SK-N-SH (cell line): ENCODE measurements at regions not wholly inside any gene's neighbourhood (a gene's known extent, or its start where the extent isn't known, plus 50 kb on each side); places are given as distances from the start of the nearest gene placed in this dataset.

Source experiments
- CTCF ChIA-PET: fragments of 300-600, 350-600 bp; formaldehyde crosslinking; extraction: SDS; loops from one replicate; lab custom pipeline; 2021; lab: Yijun Ruan, JAX
- POLR2A ChIA-PET: fragments of 350-600 bp; sonication (Branson Sonifier 250); formaldehyde crosslinking; extraction: SDS; loops from one replicate; lab custom pipeline; 2020; ENCODE audit warnings: antibody characterized with exemption, inconsistent platforms; lab: Yijun Ruan, JAX
- DNase-seq: peaks from one replicate; pipeline ENCODE4 v3.0.0; 2012
- H2AFZ ChIP-seq: fragments of 200-600 bp; sonication (generic); 2 replicates; pipeline ENCODE4 v1.8.1; 2016; ENCODE audit warnings: antibody characterized with exemption, mild to moderate bottlenecking, low read depth
- H3F3A ChIP-seq: fragments of 200-600 bp; sonication (generic); replicated peaks from 2 replicates; pipeline ENCODE3; 2016; ENCODE audit warnings: antibody characterized with exemption, mild to moderate bottlenecking; ENCODE audit not compliant: insufficient read depth
- H3K27ac ChIP-seq, 2 experiments: fragments of 200-500 bp in 1 of 2; fragments of 200-600 bp in 1 of 2; sonication (Bioruptor generic) in 1 of 2; sonication (generic), shearing (Covaris generic) in 1 of 2; 2 replicates each; pipeline versions ENCODE4 v1.5.1 to v1.6.1; 2014 to 2016; ENCODE audit warnings: low read depth in 2 of 2, inconsistent platforms in 1 of 2, low read length in 1 of 2, mild to moderate bottlenecking in 1 of 2, mixed read lengths in 1 of 2
- H3K27me3 ChIP-seq: fragments of 200-600 bp; sonication (generic), shearing (Covaris generic); 2 replicates; pipeline ENCODE4 v1.6.1; 2016; ENCODE audit warnings: mixed run types; ENCODE audit not compliant: insufficient read depth
- H3K36me3 ChIP-seq, 2 experiments: fragments of 200-500 bp in 1 of 2; fragments of 200-600 bp in 1 of 2; sonication (Bioruptor generic) in 1 of 2; sonication (generic) in 1 of 2; replicated peaks in 1 of 2; 2 replicates each; pipeline versions ENCODE3 to v1.5.1; 2014 to 2016; ENCODE audit warnings: low read length in 1 of 2, mild to moderate bottlenecking in 1 of 2; ENCODE audit not compliant: insufficient read depth in 2 of 2, control insufficient read depth in 1 of 2
- H3K4me1 ChIP-seq, 2 experiments: fragments of 200-500 bp in 1 of 2; fragments of 200-600 bp in 1 of 2; sonication (Bioruptor generic) in 1 of 2; sonication (generic), shearing (Covaris generic) in 1 of 2; 2 replicates each; pipeline versions ENCODE4 v1.5.1 to v1.6.1; 2014 to 2016; ENCODE audit warnings: low read depth in 1 of 2, low read length in 1 of 2, mixed run types in 1 of 2; ENCODE audit not compliant: insufficient read depth in 2 of 2, control insufficient read depth in 1 of 2
- H3K4me2 ChIP-seq: fragments of 200-600 bp; sonication (generic), shearing (Covaris generic); 2 replicates; pipeline ENCODE4 v1.6.1; 2017; ENCODE audit warnings: mixed run types
- H3K4me3 ChIP-seq, 2 experiments: fragments of 200-500 bp in 1 of 2; fragments of 200-600 bp in 1 of 2; sonication (Bioruptor generic) in 1 of 2; sonication (generic), shearing (Covaris generic) in 1 of 2; 2 replicates each; pipeline versions ENCODE4 v1.5.1 to v1.8.1; 2014 to 2016; ENCODE audit warnings: low read depth in 2 of 2, inconsistent platforms in 1 of 2, low read length in 1 of 2, mild to moderate bottlenecking in 1 of 2, mixed read lengths in 1 of 2, moderate library complexity in 1 of 2
- H3K79me2 ChIP-seq: fragments of 200-600 bp; sonication (generic); 2 replicates; pipeline ENCODE4 v1.8.1; 2017; ENCODE audit warnings: mild to moderate bottlenecking; ENCODE audit not compliant: insufficient read depth
- H3K9ac ChIP-seq: fragments of 200-600 bp; sonication (generic); 2 replicates; pipeline ENCODE4 v1.6.1; 2017; ENCODE audit warnings: mixed run types
- H3K9me2 ChIP-seq: fragments of 200-600 bp; sonication (generic); 2 replicates; pipeline ENCODE4 v1.6.1; 2017; ENCODE audit warnings: mixed run types
- H3K9me3 ChIP-seq: fragments of 200-600 bp; sonication (generic); 2 replicates; pipeline ENCODE4 v1.6.1; 2017; ENCODE audit warnings: mixed run types, mild to moderate bottlenecking, moderate library complexity
- H4K20me1 ChIP-seq: fragments of 200-600 bp; sonication (generic); 2 replicates; pipeline ENCODE4 v1.6.1; 2017; ENCODE audit warnings: mild to moderate bottlenecking, mixed run types; ENCODE audit not compliant: insufficient read depth
- CHD2 ChIP-seq: fragments of 150-350 bp; IDR thresholded peaks from 2 replicates; pipeline ENCODE4 v1.6.1; 2018; ENCODE audit warnings: low read length; ENCODE audit not compliant: partially characterized antibody
- FOSL2 ChIP-seq: IDR thresholded peaks from 2 replicates; pipeline ENCODE4 v1.4.0; 2012; ENCODE audit warnings: low read depth, mild to moderate bottlenecking, moderate library complexity, borderline replicate concordance
- FOXJ3 ChIP-seq: sonication (generic); formaldehyde crosslinking; IDR thresholded peaks from 2 replicates; pipeline ENCODE4 v1.5.1; 2020; ENCODE audit warnings: mild to moderate bottlenecking, missing genetic modification reagents
- FOXM1 ChIP-seq: IDR thresholded peaks from 2 replicates; pipeline ENCODE4 v1.4.0; 2012; ENCODE audit warnings: low read depth, mild to moderate bottlenecking
- GABPA ChIP-seq: IDR thresholded peaks from 2 replicates; pipeline ENCODE4 v1.4.0; 2012; ENCODE audit warnings: low read depth, mild to moderate bottlenecking
- GATA2 ChIP-seq: sonication (generic); formaldehyde crosslinking; IDR thresholded peaks from 2 replicates; pipeline ENCODE4 v1.5.0; 2020; ENCODE audit warnings: mild to moderate bottlenecking, missing genetic modification reagents
- RAD21 ChIP-seq: IDR thresholded peaks from 2 replicates; pipeline ENCODE4 v1.6.1; 2012; ENCODE audit warnings: mild to moderate bottlenecking, low read length
- RCOR1 ChIP-seq: fragments of 150-350 bp; IDR thresholded peaks from 2 replicates; pipeline ENCODE4 v1.6.1; 2017; ENCODE audit warnings: antibody characterized with exemption, low read length
- RXRA ChIP-seq: IDR thresholded peaks from 2 replicates; pipeline ENCODE4 v1.4.0; 2012; ENCODE audit warnings: low read depth, mild to moderate bottlenecking, borderline replicate concordance
- SMC3 ChIP-seq: IDR thresholded peaks from 2 replicates; pipeline ENCODE4 v1.6.1; 2012; ENCODE audit warnings: low read depth, low read length, improper control_type of control experiment
- TAF1 ChIP-seq: IDR thresholded peaks from 2 replicates; pipeline ENCODE4 v1.6.1; 2012; ENCODE audit warnings: low read depth, mild to moderate bottlenecking, low read length, moderate library complexity, borderline replicate concordance
- WGBS: methylation state at CpG from one replicate; pipeline ENCODE4 v1.1.6; 2017; ENCODE audit warnings: low lambda C conversion rate; 5-methylcytosine and 5-hydroxymethylcytosine counted together
- TF ChIP-seq, protein P1 (sequence below): fragments of 200-600 bp; sonication (generic); IDR thresholded peaks from 2 replicates; pipeline ENCODE4 v1.6.1; 2017; ENCODE audit warnings: antibody characterized with exemption, mild to moderate bottlenecking, moderate library complexity
- TF ChIP-seq, protein P2 (sequence below): IDR thresholded peaks from 2 replicates; pipeline ENCODE4 v1.6.1; 2012; ENCODE audit warnings: mild to moderate bottlenecking, low read depth, low read length, moderate library complexity
- TF ChIP-seq, protein P3 (sequence below): fragments of 150-350 bp; IDR thresholded peaks from 2 replicates; pipeline ENCODE4 v1.6.1; 2016; ENCODE audit warnings: mild to moderate bottlenecking, low read depth, low read length

DNA sequence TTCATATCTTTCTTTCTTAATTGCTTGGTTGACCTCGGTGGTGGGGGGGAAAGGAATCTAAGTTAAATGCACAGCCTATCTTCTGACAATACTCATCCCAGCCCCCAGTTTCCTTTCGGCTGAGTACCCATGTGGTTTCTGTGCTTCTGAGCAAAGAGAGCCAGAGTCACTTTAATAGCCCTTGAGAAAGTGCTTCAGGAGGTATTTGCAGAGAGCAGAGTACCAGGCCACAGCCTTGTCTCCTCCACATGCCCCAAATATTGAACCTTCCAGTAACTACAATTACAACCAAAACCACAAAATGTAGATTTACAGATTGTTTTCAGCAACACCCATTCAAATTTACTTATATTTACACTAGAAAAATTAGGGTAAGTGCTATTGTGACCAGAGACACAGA, 647.4 kb downstream of the NR2F2 start:
- Histone ChIP-seq H3K36me3 (no peaks in the 10 kb centered on the region), H3K79me2 (no peaks in the 10 kb centered on the region), H3K4me2 (no peak overlapping the region), H3K4me1 (no peaks in the 10 kb centered on the region), H3K9me3 (0 out of 2 replicates have a peak, but pooled peaks cover 3% of the 10 kb centered on the region), H3K27me3 (no peaks in the 10 kb centered on the region), H3K4me3 (no peak overlapping the region), H3K9me2 (no peaks in the 10 kb centered on the region), H3K9ac (no peak overlapping the region), H3F3A (no peaks in the 10 kb centered on the region), H3K27ac (no peak overlapping the region), H2AFZ (no peak overlapping the region), H4K20me1 (no peaks in the 10 kb centered on the region)
- ChIA-PET POLR2A (no interaction called here), CTCF (no interaction called here)
- WGBS, result 0% methylated on average over 2 of the region's 2 CpGs
- no peak for DNase-seq
- no peak for TF ChIP-seq TAF1
- no peak for TF ChIP-seq FOXJ3 (CRISPR knock-in tag)
- TF ChIP-seq, protein P1, sequence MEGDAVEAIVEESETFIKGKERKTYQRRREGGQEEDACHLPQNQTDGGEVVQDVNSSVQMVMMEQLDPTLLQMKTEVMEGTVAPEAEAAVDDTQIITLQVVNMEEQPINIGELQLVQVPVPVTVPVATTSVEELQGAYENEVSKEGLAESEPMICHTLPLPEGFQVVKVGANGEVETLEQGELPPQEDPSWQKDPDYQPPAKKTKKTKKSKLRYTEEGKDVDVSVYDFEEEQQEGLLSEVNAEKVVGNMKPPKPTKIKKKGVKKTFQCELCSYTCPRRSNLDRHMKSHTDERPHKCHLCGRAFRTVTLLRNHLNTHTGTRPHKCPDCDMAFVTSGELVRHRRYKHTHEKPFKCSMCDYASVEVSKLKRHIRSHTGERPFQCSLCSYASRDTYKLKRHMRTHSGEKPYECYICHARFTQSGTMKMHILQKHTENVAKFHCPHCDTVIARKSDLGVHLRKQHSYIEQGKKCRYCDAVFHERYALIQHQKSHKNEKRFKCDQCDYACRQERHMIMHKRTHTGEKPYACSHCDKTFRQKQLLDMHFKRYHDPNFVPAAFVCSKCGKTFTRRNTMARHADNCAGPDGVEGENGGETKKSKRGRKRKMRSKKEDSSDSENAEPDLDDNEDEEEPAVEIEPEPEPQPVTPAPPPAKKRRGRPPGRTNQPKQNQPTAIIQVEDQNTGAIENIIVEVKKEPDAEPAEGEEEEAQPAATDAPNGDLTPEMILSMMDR, result no peak
- TF ChIP-seq GABPA, result no peak
- TF ChIP-seq RCOR1, result no peak
- no peak for TF ChIP-seq SMC3
- no peak for TF ChIP-seq FOXM1
- no peak for TF ChIP-seq RXRA
- TF ChIP-seq, protein P2, sequence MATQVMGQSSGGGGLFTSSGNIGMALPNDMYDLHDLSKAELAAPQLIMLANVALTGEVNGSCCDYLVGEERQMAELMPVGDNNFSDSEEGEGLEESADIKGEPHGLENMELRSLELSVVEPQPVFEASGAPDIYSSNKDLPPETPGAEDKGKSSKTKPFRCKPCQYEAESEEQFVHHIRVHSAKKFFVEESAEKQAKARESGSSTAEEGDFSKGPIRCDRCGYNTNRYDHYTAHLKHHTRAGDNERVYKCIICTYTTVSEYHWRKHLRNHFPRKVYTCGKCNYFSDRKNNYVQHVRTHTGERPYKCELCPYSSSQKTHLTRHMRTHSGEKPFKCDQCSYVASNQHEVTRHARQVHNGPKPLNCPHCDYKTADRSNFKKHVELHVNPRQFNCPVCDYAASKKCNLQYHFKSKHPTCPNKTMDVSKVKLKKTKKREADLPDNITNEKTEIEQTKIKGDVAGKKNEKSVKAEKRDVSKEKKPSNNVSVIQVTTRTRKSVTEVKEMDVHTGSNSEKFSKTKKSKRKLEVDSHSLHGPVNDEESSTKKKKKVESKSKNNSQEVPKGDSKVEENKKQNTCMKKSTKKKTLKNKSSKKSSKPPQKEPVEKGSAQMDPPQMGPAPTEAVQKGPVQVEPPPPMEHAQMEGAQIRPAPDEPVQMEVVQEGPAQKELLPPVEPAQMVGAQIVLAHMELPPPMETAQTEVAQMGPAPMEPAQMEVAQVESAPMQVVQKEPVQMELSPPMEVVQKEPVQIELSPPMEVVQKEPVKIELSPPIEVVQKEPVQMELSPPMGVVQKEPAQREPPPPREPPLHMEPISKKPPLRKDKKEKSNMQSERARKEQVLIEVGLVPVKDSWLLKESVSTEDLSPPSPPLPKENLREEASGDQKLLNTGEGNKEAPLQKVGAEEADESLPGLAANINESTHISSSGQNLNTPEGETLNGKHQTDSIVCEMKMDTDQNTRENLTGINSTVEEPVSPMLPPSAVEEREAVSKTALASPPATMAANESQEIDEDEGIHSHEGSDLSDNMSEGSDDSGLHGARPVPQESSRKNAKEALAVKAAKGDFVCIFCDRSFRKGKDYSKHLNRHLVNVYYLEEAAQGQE, result no peak

DNA sequence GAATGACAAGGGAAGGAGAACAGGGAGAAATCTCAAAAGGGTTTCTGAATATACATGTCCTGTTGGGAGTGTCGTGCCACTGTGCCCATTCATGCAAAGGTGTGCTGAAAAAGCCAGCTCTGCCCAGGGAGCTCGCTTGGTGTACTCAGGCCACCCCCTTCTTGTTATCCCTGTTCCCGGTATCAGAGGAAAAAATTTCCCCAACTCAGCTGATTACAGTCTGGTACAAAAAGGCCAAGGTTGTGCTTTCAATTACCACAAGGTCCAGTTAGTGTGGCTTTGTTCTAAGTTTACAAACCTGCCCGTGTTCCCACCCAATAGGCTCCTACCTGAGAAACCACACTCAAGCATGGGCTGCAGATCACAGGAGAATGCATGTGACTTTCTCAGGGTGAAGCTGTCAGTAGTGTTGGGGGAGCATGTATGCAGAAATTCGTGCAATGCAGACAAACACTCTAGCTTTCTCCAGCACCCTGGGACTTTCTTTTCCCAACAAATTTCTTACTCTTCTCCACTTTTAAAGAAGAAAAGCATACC, 648.5 kb downstream of the NR2F2 start:
- no peak overlapping the region for H2AFZ ChIP-seq
- POLR2A ChIA-PET, result no interaction called here
- H3K9ac ChIP-seq, result no peak overlapping the region
- H3F3A ChIP-seq, result no peaks in the 10 kb centered on the region
- H3K9me3 ChIP-seq, result 0 out of 2 replicates have a peak, but pooled peaks cover 3% of the 10 kb centered on the region
- no peaks in the 10 kb centered on the region for H3K27me3 ChIP-seq
- no peaks in the 10 kb centered on the region for H3K4me1 ChIP-seq
- H3K79me2 ChIP-seq, result no peaks in the 10 kb centered on the region
- H3K36me3 ChIP-seq, result no peaks in the 10 kb centered on the region
- no peaks in the 10 kb centered on the region for H4K20me1 ChIP-seq
- no peak for DNase-seq
- 0% methylated on average over 5 of the region's 5 CpGs for WGBS
- no peak overlapping the region for H3K4me2 ChIP-seq
- no peak overlapping the region for H3K27ac ChIP-seq
- H3K4me3 ChIP-seq, result no peak overlapping the region
- CTCF ChIA-PET, result no interaction called here
- H3K9me2 ChIP-seq, result no peaks in the 10 kb centered on the region
- TF ChIP-seq CHD2, result no peak
- no peak for TF ChIP-seq RXRA
- no peak for TF ChIP-seq FOSL2
- TF ChIP-seq GATA2 (CRISPR knock-in tag), result no peak
- TF ChIP-seq RAD21, result no peak
- TF ChIP-seq, protein P2, result no peak
- TF ChIP-seq, protein P3, sequence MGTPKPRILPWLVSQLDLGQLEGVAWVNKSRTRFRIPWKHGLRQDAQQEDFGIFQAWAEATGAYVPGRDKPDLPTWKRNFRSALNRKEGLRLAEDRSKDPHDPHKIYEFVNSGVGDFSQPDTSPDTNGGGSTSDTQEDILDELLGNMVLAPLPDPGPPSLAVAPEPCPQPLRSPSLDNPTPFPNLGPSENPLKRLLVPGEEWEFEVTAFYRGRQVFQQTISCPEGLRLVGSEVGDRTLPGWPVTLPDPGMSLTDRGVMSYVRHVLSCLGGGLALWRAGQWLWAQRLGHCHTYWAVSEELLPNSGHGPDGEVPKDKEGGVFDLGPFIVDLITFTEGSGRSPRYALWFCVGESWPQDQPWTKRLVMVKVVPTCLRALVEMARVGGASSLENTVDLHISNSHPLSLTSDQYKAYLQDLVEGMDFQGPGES, result no peak
- no peak for TF ChIP-seq SMC3
